NOMO-1 treated with dmso at 0.1 percent for 144 hours (cell line): ENCODE measurements at regions not wholly inside any gene's neighbourhood (a gene's known extent, or its start where the extent isn't known, plus 50 kb on each side); places are given as distances from the start of the nearest gene placed in this dataset.

Experiments used
- DNase-seq: peaks from one replicate; lab custom pipeline; 2025; ENCODE audit not compliant: unreplicated experiment; lab: John Stamatoyannopoulos, UW

DNA sequence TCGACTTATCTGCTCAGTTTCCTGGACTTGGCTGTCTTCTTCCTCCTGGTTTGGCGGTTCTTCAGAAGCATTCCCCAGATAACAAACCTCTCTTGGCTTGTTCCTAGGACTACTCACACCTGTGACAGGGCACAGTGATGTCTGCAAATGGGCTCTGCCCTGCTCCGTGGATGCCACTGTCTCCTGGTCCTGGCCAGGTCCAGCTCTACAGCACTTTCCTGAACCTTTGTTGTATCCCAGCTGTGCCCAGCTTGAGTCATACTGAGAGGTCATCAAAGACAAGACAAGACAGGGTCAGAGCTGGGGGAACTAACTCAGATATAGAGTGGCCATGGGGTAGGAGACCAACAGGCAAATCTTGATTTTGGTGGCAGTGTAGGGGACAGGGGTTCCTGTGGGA lies 102.7 kb upstream of the SLC22A23 start:
- DNase-seq = no peak

GRCh38 chr6:3557336-3557735 lies 100.5 kb upstream of the SLC22A23 start:
- no peak for DNase-seq

DNA sequence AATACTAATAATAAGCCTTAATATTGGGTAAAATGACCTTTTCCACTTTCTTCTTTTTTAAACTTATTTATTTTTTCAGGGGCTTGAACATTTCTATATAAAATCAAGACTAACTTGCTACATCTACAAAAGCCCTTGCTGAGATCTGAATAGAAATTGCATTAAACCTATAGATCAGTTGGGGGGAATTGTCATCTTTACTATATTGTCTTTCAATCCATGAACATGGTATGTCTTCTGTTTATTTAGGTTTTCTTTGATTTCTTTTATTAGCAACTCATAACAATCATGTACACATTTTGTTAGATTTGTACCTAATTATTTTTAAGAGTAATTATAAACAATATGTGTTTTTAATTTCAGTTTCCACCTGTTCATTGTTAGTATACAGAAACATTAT lies 96.4 kb upstream of the SLC22A23 start:
- DNase-seq = no peak

- no peak for DNase-seq
Measured at GRCh38 chr6:3551716-3552511, 95.1 kb upstream of the SLC22A23 start.

- DNase-seq = no peak
Measured at GRCh38 chr6:3549314-3549940, 92.6 kb upstream of the SLC22A23 start.

DNA sequence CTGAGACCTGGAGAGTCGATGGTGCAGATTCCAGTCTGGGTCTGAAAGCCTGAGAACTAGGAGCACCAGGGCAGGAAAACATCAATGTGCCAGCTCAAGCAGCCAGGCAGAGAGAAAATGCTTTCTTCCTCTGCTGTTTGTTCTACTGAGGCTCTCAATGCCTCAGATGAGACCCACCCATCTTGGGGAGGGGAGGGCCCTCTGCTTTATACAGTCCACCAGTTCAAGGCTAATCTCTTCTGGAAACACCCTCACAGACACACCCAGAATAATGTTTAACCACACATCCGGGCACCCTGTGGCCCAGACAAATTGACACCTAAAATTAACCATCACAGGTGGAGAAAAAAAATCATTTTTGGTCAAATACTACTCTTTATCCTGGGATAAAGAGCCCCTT lies 89.3 kb upstream of the SLC22A23 start:
- DNase-seq = no peak

DNA sequence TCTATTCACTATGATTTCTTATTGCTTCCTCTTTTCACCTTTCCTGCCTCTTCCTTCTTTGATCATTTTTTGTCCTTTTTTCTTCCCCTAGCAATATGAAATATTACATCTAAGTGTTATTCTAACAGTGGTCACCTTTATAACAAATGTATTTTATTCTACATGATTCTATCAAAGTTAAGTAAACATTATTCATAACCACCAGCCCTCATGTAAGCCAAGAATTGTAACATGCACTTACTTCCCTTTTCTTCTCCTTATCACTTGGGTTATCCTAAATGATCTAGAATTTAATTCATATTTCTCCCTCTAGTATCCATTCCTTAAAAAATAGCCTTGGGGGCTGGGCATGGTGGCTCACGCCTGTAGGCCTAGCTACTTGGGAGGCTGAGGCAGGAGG lies 88.3 kb upstream of the SLC22A23 start:
- DNase-seq = no peak

DNA sequence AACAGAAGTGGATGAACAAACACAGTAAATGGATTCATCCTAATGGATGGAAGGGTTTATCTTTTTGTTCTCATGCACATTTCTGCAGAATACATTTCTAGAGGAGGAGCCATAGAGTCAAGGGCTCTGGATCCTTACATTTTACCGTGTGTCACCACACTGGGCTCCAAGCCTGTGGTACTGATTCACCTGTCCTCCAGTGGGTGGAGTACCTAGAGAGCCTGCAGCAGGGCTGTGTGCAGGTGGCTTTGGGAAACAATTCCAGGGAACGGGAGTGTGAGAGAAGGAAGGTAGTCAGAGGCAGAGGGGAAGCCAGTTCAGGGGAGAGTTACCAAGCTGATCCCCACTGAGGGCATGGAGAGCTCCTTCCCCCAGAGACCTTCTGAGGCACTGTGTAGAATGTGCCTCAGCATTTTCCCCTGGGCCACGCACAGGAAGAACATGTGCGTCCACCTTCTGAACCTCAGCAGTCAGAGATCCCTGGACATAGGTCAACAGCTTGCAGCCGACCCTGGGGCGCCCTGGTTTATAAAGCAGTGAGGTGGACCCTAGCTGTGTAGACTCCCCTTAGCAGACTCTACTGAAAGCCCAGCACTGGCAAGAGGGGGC lies 85.3 kb upstream of the SLC22A23 start:
- no peak for DNase-seq

DNA sequence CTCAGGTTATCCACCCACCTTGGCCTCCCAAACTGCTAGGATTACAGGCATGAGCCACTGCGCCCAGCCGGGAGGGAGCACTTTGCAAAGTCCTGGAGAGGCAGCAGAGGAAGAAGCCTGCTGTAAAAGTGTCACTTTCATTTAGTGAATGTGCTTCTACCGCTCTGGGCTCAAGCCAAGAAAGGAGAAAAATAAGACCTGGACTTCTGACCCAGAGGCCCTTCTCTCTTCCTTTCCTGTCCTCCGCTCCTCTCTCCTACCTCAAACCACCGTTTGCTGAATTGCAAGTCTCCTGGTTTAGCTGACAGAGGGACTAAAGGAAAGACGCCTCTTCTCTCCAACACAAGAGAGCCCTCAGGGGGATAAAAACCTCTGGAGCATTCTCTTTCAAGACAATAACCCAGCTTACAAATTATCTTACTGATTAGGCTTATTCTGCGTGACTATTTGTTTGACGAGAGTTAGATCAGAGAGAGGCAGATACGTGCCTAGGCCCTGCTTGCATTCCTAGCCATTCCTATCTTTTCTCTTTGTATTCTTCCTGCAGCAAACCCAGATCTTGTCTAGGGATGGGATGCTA lies 84.2 kb upstream of the SLC22A23 start:
- no peak for DNase-seq

DNA sequence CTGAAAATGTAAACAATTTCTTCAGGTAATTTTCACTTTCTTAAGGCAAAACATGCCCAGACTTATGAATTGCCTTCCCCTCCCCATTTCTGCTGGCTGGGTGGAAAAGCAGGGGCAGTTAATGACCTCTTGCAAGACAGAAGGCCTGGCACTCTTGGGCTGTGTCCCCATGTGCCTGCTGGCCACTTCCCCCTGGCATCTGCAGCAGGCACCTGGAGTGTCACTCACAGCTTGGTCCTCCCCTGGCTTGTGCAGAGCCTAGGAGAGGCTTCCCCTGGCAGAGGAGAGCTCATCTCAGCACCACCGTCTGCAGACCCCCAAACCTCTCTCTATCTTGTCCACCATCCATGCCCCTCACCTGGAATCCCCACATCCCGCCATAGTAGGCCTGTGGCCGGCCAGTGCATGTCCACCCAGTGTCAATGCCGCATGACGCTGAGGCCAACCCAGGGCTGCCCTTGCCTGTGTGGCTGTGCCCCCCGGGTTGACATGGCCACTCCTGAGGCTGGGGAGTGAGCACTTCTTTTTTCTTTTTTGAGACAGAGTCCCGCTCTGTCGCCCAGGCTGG lies 83.5 kb upstream of the SLC22A23 start:
- DNase-seq = no peak

DNA sequence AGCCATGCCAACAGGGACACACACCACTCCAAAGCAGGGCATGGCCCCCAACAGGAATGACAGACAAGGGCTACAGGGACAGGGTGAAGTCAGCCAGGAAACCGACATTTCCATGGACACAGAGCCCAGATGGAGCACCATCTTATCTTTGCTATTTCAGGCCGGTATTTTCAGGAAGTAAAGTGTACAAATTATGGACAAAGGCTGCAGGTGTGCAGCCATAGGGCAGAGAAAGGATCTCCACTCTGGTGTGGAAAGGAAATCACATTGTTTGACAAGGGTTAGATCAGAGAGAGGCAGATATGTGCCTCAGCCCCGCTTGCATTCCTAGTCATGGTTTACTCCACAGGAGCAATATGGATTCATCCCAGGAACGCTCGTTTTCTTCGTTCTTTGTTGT lies 81.7 kb upstream of the SLC22A23 start:
- no peak for DNase-seq

- DNase-seq = no peak
Measured at GRCh38 chr6:3536901-3537300, 80.1 kb upstream of the SLC22A23 start.

DNA sequence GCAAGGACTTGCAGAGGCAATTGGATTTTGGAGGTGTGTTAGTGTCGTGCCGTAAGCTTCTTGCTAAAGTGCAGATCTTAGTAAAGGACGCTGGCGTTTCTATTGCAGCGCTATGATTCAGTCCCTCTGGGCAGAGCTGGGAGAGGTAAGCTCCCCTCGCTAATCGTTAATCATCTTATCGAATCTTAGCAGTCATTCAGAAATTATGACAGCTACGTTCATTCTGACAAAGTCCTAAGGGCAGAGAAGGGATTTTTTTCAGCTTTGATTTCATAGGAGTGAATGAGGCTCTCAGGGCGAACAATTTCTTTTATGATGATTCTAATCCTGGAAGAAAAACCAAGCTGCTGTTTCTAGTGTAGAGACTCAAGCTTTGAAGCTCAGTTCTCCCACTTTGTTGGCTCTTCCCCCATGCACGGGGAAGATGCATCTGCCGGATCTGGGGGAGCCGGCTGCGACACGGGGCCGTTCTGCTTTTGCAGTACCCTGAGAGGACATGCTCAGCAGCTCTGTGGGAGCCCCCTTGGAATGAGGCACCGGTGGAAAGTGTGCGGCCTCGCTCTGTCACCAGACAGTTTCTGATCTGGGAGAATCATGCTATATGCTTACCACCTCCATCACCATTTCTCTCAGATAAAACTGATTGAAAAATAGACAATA lies 79.1 kb upstream of the SLC22A23 start:
- no peak for DNase-seq

DNA sequence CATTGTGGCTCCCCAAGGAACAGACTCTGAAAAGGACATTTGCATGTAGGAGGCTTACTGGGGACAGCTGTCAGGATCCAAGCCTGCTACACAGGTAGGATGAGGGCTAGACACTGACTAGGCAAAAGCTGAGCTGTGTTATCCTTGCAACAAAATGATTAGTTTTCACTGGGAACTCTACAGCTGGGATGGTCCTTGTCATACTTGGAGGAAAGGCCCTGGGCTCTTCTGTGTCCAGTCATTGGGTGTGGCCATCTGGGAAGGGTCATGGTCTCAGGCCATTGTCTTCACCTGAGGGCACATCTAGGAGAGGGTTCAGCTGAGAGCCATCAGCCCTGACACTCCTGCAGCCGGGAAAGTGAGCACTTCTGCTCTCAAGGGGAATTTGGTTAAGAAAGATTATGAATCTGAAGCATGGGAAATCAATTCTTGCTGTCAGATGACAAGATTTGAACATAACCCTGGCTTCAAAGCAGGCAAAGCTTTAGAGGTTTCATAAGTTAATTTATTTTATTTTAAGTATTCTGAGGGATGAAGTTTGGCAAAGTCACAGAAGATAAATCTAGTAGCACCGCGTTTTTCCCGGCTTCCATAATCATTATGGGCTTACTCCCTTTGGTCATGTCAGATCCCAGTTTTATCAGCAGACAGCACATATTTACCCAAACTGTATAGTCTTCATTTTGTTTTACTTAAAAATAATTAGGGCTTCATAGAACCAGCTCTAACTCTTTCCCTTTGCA lies 78.4 kb upstream of the SLC22A23 start:
- no peak for DNase-seq

- DNase-seq = no peak
Measured at GRCh38 chr6:3534599-3534998, 77.7 kb upstream of the SLC22A23 start.

DNA sequence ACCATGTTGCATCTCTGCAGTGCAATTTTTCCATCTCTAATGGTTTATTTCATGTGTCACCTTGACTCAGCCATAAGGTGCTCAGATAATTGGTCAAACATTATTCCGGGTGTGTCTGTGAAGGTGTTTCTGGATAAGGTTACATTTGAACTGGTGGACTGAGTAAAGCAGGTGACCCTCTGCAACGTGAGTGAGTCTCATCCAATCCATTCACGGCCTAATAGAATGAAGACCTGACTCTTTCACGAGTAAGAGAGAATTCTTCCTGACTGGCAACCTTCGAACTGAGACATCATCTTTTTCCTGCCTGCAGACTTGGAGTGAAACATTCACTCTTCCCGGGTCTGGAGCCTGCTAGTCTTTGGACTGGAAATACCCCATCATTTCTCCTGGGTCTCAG lies 77.1 kb upstream of the SLC22A23 start:
- DNase-seq = no peak

- no peak for DNase-seq
Measured at GRCh38 chr6:3532296-3532916, 75.6 kb upstream of the SLC22A23 start.

GRCh38 chr6:3531481-3531880 lies 74.6 kb upstream of the SLC22A23 start:
- DNase-seq = no peak

DNA sequence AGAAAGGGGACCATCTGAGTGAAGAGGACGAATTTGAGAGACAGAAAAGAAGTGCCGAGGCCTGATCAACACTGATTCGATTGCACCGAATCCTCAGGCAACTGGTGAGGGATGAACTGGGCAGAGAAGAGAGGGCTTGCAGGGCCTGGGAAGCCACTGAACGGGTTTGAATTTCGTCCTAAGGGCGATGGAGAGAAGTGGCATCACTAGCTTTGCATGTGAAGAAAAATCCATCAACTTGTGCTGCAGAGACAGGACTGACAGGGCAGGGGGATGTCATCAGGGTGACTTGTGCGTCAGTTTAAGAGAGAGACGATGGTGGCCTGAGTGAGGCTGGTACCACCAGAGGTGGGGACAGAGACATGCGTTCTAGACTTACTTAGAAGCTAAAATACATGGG lies 73.7 kb upstream of the SLC22A23 start:
- DNase-seq = no peak

GRCh38 chr6:3529721-3530120 lies 72.9 kb upstream of the SLC22A23 start:
- no peak for DNase-seq
